ENCODE measurements at regions not wholly inside any gene's neighbourhood (a gene's known extent, or its start where the extent isn't known, plus 50 kb on each side); places are given as distances from the start of the nearest gene placed in this dataset.

DNA sequence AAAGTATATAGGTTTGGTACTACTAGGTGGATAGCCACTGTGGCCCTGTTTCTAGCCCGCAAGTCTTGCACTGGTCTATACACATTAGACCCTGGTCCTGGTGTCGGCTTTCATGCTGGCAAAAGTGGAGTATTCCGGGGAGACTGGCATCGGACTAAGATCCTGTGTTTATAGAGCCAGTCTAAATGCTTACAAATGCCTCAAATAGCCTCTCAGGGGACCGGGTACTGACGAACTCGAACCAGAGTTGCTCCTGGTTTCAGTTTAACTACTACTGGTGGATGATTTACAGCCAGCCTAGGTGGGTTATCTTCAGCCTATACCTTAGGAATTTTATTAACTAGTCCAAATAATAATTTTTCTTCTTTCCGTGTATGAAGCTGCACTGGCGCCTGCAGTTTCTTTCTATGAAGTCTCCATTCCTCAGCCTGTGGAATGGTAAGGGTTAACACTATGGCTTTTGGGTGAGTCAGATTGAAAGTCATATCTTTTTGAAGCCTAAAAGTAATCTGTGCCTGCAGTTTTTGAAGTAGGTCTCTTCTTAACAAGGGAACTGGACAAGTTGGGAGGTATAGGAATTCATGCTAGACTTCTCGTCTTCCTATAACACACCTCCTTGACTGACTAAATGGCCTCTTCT, 51.3 kb downstream of the OR10H4 start:
- peak; percentile 20 for ATAC-seq
- WGBS, 2 donors = 59 to 66% methylated on average over 10 of the region's 10 CpGs
- peaks cover 41% of the 10 kb centered on the region for H3K4me1 ChIP-seq
- intact Hi-C loops (cut with DNase I) = no loop called here
- no peaks in the 10 kb centered on the region for H3K9me3 ChIP-seq
- H3K27me3 ChIP-seq = no peaks in the 10 kb centered on the region
- H3K36me3 ChIP-seq (replicated peaks in 1 of 2; ENCODE audit: insufficient read depth in 1 of 2, low read depth in 2 of 2) = no peaks in the 10 kb centered on the region
- H3K27ac ChIP-seq = peak overlapping the region in 3 of 4 donors; percentile 58 to 78 (median 72)
- DNase-seq = no peak
- TF ChIP-seq POLR2A (IDR thresholded peaks at IDR 0.05) (no peak), CTCF (IDR thresholded peaks at IDR 0.05) (no peak)
- no peak overlapping the region for H3K4me3 ChIP-seq

DNA sequence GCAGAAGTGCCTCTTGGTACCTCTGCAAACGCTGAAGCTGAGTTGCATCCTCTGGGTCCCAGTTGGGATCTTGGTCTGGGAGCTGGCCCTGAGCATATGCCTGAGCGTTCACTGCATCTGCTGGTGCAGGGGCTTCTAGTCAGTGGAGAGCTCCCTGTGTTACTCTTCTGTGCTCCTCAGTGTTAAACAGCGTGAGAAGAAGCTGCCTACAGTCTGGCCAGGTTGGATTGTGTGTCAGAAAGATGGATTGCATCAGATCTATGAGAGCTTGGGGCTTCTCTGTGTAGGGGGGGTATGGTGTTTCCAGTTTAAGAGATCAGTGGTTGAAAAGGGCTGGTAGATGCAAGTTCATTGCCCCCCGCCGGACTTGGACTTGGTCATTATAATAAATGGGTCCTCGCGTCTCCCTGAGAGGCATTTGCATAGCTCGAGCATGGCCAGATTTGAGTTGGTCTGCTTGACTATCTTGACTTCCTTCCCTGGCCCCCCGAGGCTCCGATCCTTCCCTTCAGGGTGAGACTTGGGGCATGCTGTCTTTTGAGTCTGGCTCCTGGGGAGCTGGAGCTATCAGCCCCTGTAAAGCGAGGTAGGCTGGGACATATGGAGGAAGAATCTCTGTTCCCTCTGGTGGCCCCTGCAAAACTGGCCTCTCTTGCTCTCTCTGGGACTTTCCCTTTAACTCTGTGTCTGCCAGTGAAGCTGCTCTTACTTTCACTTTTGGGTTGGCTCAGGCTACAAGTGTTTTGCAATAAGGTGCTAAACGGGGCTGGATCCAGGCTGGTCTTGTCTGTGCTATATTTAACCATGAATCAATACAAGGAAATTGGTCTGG, 52.9 kb downstream of the OR10H4 start:
- Histone ChIP-seq H3K27me3 (no peaks in the 10 kb centered on the region), H3K27ac (peak overlapping the region in 3 of 4 donors; percentile 45 to 78 (median 72)), H3K4me1 (peaks cover 41% of the 10 kb centered on the region), H3K36me3 (replicated peaks in 1 of 2; ENCODE audit: insufficient read depth in 1 of 2, low read depth in 2 of 2) (no peaks in the 10 kb centered on the region), H3K4me3 (no peak overlapping the region), H3K9me3 (no peaks in the 10 kb centered on the region)
- 32 to 33% methylated on average over 5 to 12 of the region's 12 CpGs for WGBS, 2 donors
- TF ChIP-seq POLR2A (IDR thresholded peaks at IDR 0.05) = peak in 1 of 3 donors; percentile 28
- no peak for TF ChIP-seq CTCF (IDR thresholded peaks at IDR 0.05)
- DNase-seq = peak; percentile 28 to 70 (median 41)
- intact Hi-C loops (cut with DNase I) = no loop called here
- peak; percentile 81 for ATAC-seq

DNA sequence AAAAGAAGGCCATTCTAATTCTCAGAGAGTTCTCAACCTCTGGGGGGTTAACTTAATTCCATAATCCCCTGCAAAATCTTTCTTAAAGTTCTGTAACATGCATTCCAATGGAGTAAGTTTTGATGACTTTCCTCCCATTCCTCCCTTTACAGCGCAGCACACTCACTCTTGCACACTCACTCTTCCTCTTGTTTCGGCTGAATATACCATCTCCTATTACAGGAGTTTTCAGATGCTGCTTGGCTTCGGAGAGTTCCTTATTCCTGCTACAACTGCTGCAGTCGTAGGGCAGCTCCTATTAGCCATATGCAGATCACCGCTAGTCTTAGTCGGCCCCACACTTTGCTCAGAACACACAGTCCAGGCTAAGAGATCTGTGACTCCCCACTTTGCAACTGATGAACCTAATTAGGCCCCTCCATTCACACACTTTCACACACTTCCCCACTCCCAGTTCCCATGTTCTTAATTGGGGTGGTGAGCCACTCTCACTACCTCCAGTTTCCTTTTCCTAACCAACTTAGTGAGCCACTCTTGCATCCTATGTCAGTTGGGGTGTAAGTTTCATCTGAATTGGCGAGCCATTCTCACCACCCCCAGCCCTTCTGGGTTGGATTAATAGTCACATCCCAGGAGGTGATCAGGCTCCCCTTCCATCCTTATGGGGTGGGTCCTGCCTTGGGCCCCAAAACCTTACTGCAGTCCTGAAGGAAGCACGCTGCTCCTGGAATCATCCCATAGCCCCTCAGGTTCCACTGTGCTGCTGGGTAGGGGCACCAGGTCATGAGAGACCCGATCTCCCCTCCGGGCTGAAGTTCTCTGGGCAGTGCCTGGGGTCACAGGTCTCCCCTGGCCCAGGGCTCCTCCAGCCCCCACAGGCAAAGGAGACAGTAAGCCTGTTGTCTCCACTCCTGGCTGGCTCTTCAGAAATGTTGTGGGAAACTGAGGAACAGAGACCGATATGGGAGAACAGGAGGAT, 53.9 kb downstream of the OR10H4 start:
- Histone ChIP-seq H3K27ac (peak overlapping the region in 3 of 4 donors; percentile 45 to 78 (median 72)), H3K27me3 (no peaks in the 10 kb centered on the region), H3K36me3 (replicated peaks in 1 of 2; ENCODE audit: insufficient read depth in 1 of 2, low read depth in 2 of 2) (no peaks in the 10 kb centered on the region), H3K9me3 (no peaks in the 10 kb centered on the region), H3K4me1 (peaks cover 41% of the 10 kb centered on the region), H3K4me3 (no peak overlapping the region)
- ATAC-seq = no peak
- TF ChIP-seq POLR2A (IDR thresholded peaks at IDR 0.05) (no peak), CTCF (IDR thresholded peaks at IDR 0.05) (no peak)
- WGBS, 2 donors = 75 to 77% methylated on average over 11 of the region's 11 CpGs
- no peak for DNase-seq
- intact Hi-C loops (cut with DNase I) = no loop called here

GRCh38 chr19:16003391-16003790, 54.6 kb downstream of the OR10H4 start:
- ATAC-seq = no peak
- peaks cover 41% of the 10 kb centered on the region for H3K4me1 ChIP-seq
- no peak for TF ChIP-seq CTCF (IDR thresholded peaks at IDR 0.05)
- no peak for TF ChIP-seq POLR2A (IDR thresholded peaks at IDR 0.05)
- H3K27me3 ChIP-seq = no peaks in the 10 kb centered on the region
- H3K4me3 ChIP-seq = no peak overlapping the region
- peak overlapping the region in 1 of 4 donors; percentile 72 for H3K27ac ChIP-seq
- DNase-seq = no peak
- intact Hi-C loops (cut with DNase I) = no loop called here
- no peaks in the 10 kb centered on the region for H3K36me3 ChIP-seq (replicated peaks in 1 of 2; ENCODE audit: insufficient read depth in 1 of 2, low read depth in 2 of 2)
- 69 to 73% methylated on average over 3 of the region's 3 CpGs for WGBS, 2 donors
- no peaks in the 10 kb centered on the region for H3K9me3 ChIP-seq

All from body of pancreas (tissue), 4 donors.